Retinal pigment epithelial cell (primary cell): ENCODE measurements at regions not wholly inside any gene's neighbourhood (a gene's known extent, or its start where the extent isn't known, plus 50 kb on each side); places are given as distances from the start of the nearest gene placed in this dataset.
"Not testable (repeated sequence)": the region's sequence is repeated elsewhere in the genome, so short reads cannot be mapped to it uniquely, and the experiment has no call there.

Experiments
- DNase-seq: peaks from one replicate; pipeline ENCODE4 v3.0.0-alpha.2; 2010; ENCODE audit warnings: low read depth
- H3K4me3 ChIP-seq: 2 replicates; pipeline ENCODE4 v1.5.1; 2011; ENCODE audit warnings: mild to moderate bottlenecking, low read length, control low read depth, moderate library complexity
- TF ChIP-seq, protein P1 (sequence below): conservative IDR thresholded peaks from 2 replicates; pipeline ENCODE4 v1.5.1; 2011; ENCODE audit warnings: low read depth, low read length, control low read depth, inconsistent platforms

DNA sequence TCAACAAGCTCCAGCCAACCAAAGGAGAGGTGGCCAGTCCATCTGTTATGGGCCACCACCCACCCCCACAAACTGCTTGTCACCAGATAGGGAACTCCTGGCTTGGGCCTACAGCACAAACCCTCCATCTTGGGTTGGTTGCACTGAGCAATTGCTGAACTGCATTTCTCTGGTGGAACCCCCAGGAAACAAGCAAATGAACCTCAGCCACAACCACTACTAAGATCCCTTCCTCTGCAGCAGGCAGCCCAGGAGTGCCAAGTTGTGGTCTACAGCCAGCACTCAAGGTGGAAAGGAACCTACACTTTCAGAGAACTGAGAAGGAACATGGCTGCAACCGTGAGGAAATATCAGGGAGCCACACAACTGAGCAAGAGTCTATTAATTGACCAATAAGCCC is 171.6 kb downstream of the TMEM200A start:
- no peak overlapping the region for H3K4me3 ChIP-seq
- DNase-seq: no peak
- TF ChIP-seq, protein P1, sequence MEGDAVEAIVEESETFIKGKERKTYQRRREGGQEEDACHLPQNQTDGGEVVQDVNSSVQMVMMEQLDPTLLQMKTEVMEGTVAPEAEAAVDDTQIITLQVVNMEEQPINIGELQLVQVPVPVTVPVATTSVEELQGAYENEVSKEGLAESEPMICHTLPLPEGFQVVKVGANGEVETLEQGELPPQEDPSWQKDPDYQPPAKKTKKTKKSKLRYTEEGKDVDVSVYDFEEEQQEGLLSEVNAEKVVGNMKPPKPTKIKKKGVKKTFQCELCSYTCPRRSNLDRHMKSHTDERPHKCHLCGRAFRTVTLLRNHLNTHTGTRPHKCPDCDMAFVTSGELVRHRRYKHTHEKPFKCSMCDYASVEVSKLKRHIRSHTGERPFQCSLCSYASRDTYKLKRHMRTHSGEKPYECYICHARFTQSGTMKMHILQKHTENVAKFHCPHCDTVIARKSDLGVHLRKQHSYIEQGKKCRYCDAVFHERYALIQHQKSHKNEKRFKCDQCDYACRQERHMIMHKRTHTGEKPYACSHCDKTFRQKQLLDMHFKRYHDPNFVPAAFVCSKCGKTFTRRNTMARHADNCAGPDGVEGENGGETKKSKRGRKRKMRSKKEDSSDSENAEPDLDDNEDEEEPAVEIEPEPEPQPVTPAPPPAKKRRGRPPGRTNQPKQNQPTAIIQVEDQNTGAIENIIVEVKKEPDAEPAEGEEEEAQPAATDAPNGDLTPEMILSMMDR: no peak

DNA sequence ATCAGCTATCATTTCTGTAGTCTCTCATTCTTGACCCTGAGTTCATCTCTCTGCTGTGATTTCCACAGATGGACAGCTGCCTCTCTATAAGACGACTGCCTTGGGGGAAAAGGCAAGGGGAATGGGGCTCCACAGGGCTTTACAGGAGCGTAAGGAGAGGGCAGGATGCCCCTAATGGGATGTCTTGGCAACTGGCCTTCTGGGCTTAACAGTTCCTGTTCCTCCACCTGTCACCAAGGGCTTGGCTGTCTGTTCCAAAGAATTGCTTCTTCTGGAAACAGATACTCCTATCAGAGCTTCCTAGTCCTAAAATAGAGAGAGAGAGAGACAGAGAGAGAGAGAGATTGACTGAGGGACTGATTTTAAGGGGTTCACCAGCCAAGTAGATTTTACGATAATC is 181.9 kb downstream of the TMEM200A start:
- DNase-seq: no peak
- TF ChIP-seq, protein P1: no peak

DNA sequence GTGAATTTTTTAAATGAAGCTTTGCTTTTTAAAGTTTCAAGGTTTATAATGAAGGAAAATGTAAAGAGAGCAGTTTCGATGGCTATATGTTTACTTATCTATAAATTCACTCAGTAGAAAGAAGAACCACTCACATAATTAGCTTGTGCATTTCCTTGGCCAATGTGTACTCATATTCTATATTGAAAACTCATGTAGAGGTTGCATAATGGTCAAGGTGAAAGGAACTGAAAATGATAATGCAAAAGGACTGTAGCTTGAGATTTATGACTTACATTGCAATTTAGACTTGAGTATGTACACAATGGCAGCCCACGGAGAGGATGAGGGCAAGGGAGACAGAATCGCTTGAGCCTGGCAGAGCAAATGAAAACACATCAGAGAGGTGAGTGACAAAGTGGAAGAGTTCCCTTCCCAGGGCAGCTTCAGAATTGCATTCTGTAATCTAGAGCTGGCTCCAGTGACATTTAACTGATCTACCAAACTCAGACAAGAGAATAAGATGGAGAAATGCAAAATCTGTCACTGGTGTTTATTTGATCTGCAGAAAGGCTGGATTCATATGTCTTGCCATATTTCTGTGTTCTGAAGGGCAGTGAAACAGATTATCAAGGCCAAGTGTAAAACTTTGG is 191.8 kb downstream of the TMEM200A start:
- H3K4me3 ChIP-seq: no peak overlapping the region
- DNase-seq: no peak
- TF ChIP-seq, protein P1: no peak

More for the DNA sequence above, 181.9 kb downstream of the TMEM200A start:
- H3K4me3 ChIP-seq: no peak overlapping the region

DNA sequence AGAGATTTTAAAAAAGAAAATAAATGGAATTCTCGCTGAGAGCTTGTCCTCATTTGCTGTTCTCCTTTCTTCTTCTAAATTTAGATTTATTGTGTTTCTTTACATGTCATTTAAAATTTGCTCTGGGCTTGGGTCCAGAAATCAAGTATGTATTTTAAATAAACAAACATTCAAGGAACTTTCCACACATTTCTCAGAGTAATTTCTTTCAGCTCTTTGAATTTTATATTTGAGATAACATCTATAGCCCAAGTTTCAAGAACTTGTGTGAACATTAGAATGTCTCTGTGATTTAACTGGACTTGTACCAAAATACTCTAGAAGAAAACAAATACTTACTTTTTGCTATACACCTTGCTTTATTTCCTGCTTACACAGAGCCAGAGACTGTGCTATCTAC is 192.3 kb downstream of the TMEM200A start:
- TF ChIP-seq, protein P1: no peak
- no peak for DNase-seq
- H3K4me3 ChIP-seq: no peak overlapping the region

DNA sequence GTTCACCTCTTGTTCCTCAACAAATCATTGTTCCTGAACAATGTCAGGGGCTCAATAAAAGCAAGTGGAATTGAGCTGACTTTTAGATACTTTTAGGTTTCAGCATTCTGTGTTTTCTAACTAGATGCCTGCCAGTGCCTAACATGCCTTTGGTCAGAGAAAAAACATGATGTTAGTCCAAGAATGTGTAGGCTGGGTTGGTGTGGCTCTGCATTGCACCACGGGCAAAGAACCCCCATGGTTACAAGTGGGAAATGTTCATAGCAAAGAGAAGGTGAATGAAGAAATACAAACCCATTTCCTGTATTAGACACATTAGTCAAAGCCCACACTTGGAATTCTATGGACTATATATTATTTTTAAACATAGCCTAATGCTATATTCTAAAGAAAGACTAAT is 193.3 kb downstream of the TMEM200A start:
- no peak for DNase-seq
- TF ChIP-seq, protein P1: no peak

DNA sequence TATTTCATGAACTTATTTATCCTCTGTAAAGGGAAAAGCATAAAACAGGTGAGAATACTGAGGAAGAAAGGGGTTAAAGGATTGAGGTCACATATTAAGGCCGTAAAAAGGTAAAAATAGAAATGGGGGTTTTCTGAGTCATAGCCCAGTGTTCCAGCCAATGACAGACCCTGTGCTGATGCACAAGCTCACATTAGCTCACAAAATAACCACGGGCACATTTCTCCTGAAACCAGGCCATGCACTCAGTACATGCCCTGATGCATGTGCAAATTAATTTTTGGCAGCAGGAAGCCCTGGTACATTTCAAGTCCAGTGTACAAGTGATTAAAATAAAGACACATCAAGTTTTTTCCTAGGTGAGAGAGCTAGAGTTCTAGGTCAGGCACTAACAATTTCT is 194.4 kb downstream of the TMEM200A start:
- H3K4me3 ChIP-seq: no peak overlapping the region
- no peak for DNase-seq
- TF ChIP-seq, protein P1: no peak

More for the DNA sequence above, 193.3 kb downstream of the TMEM200A start:
- no peak overlapping the region for H3K4me3 ChIP-seq

DNA sequence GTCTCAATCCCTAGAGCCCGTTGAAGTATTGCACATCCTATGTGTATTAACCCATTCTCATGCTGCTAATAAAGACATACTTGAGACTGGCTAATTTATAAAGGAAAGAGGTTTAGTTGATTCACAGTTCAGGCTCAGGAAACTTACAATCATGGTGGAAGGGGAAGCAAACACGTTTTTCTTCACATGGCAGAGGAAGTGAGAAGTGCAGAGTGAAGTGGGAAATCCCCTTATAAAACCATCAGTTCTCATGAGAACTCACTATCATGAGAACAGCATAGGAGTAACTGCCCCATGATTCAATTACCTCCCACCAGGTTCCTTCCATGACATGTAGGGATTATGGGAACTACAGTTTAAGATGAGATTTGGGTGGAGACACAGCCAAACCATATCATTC is 195.3 kb downstream of the TMEM200A start:
- not testable (repeated sequence) for DNase-seq, H3K4me3 ChIP-seq
